ENCODE measurements at regions not wholly inside any gene's neighbourhood (a gene's known extent, or its start where the extent isn't known, plus 50 kb on each side); places are given as distances from the start of the nearest gene placed in this dataset.

DNA sequence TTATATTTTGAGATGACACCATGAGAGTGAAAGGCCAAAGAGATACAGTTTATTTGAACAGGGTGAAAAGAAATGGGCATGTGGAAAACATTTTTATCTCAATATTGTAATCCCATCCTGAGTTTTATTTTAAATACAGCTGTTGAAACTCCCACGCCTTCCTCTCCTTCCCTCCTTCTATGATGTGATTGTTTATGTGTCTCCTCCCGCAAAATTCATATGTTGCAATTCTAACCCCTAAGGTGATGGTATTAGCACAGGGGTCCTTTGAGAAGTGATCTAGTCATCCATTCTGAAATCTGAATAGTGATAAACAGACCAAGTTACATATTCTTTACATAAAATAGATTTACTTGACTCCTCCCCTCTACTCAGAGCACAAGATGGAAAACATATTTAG, 1275.4 kb upstream of the C9orf72 start:
- TF ChIP-seq CTCF (IDR thresholded peaks at IDR 0.05; ENCODE audit: low read depth, low read length) = no peak
- DNase-seq = no peak
- Histone ChIP-seq H3K36me3 (no peaks in the 10 kb centered on the region), H3K4me1 (no peaks in the 10 kb centered on the region), H3K9me3 (no peaks in the 10 kb centered on the region), H3K4me3 (ENCODE audit: low read depth, low read length) (no peak overlapping the region), H3K27me3 (no peaks in the 10 kb centered on the region)

DNA sequence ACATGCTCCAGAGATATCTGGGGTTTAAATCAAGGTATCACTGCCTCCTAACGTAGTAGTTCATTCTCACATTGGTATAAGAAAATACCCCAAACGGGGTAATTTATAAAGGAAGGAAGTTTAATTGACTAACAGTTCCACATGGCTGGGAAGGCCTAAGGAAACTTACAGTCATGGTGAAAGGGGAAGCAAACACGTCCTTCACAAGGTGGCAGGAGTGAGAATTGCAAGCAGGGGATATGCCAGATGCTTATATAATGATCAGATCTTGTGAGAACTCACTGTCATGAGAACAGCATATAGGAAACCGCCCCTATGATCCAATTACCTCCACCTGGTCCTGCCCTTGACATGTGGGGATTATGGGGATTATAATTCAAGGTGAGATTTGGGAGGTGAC, 1280.2 kb upstream of the C9orf72 start:
- Histone ChIP-seq H3K4me3 (ENCODE audit: low read depth, low read length) (no peak overlapping the region), H3K27me3 (no peaks in the 10 kb centered on the region), H3K9me3 (no peaks in the 10 kb centered on the region), H3K36me3 (no peaks in the 10 kb centered on the region), H3K4me1 (0 out of 2 replicates have a peak, but pooled peaks cover 3% of the 10 kb centered on the region)
- DNase-seq = no peak
- TF ChIP-seq CTCF (IDR thresholded peaks at IDR 0.05; ENCODE audit: low read depth, low read length) = no peak

DNA sequence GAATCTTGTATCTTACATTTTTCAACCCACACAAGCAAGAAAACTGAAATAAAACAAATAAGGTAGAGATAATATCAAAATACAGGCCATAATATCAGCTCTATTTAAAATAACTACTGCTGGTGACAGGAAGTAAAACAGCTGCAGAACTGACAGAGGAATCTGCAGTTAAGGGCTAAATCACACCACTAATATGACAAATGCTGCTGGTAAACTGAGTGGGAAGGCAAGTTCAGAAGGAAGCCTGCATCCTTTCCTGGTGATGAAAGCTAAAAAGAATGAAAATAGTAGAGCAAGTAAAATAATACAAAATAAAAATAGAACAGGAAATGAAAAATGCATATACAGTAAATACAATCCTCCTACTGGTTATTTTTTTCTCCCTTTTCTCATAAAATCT, 1293.7 kb upstream of the C9orf72 start:
- no peak for DNase-seq
- H3K27me3 ChIP-seq = no peaks in the 10 kb centered on the region
- TF ChIP-seq CTCF (IDR thresholded peaks at IDR 0.05; ENCODE audit: low read depth, low read length) = no peak
- H3K4me3 ChIP-seq (ENCODE audit: low read depth, low read length) = no peak overlapping the region
- H3K4me1 ChIP-seq = peaks cover 12% of the 10 kb centered on the region
- no peaks in the 10 kb centered on the region for H3K36me3 ChIP-seq
- H3K9me3 ChIP-seq = no peaks in the 10 kb centered on the region

GRCh38 chr9:28868228-28868990, 1295.1 kb upstream of the C9orf72 start:
- no peak for DNase-seq
- Histone ChIP-seq H3K4me3 (ENCODE audit: low read depth, low read length) (no peak overlapping the region), H3K9me3 (no peaks in the 10 kb centered on the region), H3K4me1 (peaks cover 12% of the 10 kb centered on the region), H3K27me3 (no peaks in the 10 kb centered on the region), H3K36me3 (no peaks in the 10 kb centered on the region)
- no peak for TF ChIP-seq CTCF (IDR thresholded peaks at IDR 0.05; ENCODE audit: low read depth, low read length)

DNA sequence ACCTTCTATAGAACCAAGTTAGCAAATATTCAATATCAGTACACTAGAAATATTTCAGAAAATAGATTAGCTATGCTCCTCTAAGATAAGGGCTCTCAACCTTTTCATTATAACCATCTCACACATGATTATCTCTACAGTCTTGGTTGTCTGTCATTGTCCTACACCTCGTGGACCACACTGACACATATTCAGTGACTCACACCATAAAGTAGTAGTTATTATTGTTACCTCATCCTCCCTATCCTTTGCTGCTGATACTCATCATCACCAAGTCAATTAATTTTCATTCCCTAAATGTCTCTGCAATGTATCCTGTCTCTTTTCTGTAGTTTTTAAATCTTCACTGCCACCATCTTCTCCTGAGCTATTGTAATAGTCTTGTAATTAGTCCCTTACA, 1309.2 kb upstream of the C9orf72 start:
- H3K4me3 ChIP-seq (ENCODE audit: low read depth, low read length) = no peak overlapping the region
- H3K27me3 ChIP-seq = no peaks in the 10 kb centered on the region
- H3K9me3 ChIP-seq = no peaks in the 10 kb centered on the region
- no peaks in the 10 kb centered on the region; the same call in 1 of the 2 replicates for H3K4me1 ChIP-seq
- no peak for DNase-seq
- no peaks in the 10 kb centered on the region; the same call in 1 of the 2 replicates for H3K36me3 ChIP-seq
- TF ChIP-seq CTCF (IDR thresholded peaks at IDR 0.05; ENCODE audit: low read depth, low read length) = no peak

- no peak for TF ChIP-seq CTCF (IDR thresholded peaks at IDR 0.05; ENCODE audit: low read depth, low read length)
- H3K36me3 ChIP-seq = no peaks in the 10 kb centered on the region; the same call in 1 of the 2 replicates
- H3K9me3 ChIP-seq = no peaks in the 10 kb centered on the region
- DNase-seq = no peak
- H3K4me3 ChIP-seq (ENCODE audit: low read depth, low read length) = no peak overlapping the region
- H3K27me3 ChIP-seq = no peaks in the 10 kb centered on the region
- H3K4me1 ChIP-seq = no peaks in the 10 kb centered on the region; the same call in 1 of the 2 replicates
Measured at GRCh38 chr9:28883234-28883633, 1310.0 kb upstream of the C9orf72 start.
